Stomach (tissue), 4 donors: ENCODE measurements at regions not wholly inside any gene's neighbourhood (a gene's known extent, or its start where the extent isn't known, plus 50 kb on each side); places are given as distances from the start of the nearest gene placed in this dataset.

Experiments used
- CTCF ChIP-seq, 7 experiments: fragments of 450-650 bp in 4 of 7; fragments of 200-600 bp in 3 of 7; sonication (generic) in 3 of 7; IDR thresholded peaks; one replicate each; pipeline ENCODE4 v1.5.1; 2016 to 2019; ENCODE audit warnings: antibody characterized with exemption in 7 of 7, control low read depth in 2 of 7, mild to moderate bottlenecking in 1 of 7
- EP300 ChIP-seq: sonication (generic); formaldehyde crosslinking; IDR thresholded peaks from one replicate; pipeline ENCODE4 v1.6.1; 2017; ENCODE audit warnings: antibody characterized with exemption
- POLR2A ChIP-seq, 4 donors: fragments of 450-650 bp; IDR thresholded peaks; one replicate each; pipeline ENCODE4 v1.6.1; 2016; ENCODE audit warnings: antibody characterized with exemption in 4 of 4, control low read depth in 2 of 4, mild to moderate bottlenecking in 1 of 4, moderate library complexity in 1 of 4

- TF ChIP-seq CTCF (IDR thresholded peaks at IDR 0.05) (no peak), EP300 (no peak), POLR2A (IDR thresholded peaks at IDR 0.05) (no peak)
Measured at GRCh38 chr1:219433496-219434131, 179.3 kb downstream of the ZC3H11B start.
